ENCODE measurements at regions not wholly inside any gene's neighbourhood (a gene's known extent, or its start where the extent isn't known, plus 50 kb on each side); places are given as distances from the start of the nearest gene placed in this dataset.
"Not testable (repeated sequence)": the region's sequence is repeated elsewhere in the genome, so short reads cannot be mapped to it uniquely, and the experiment has no call there.

- no peaks in the 10 kb centered on the region for H3K9me3 Mint-ChIP-seq
- no peak overlapping the region for H3K4me3 Mint-ChIP-seq
- ATAC-seq, result no peak
- CTCF ChIA-PET, result no interaction called here
- H3K36me3 Mint-ChIP-seq (ENCODE audit: low read depth), result peaks cover 1% of the 10 kb centered on the region
- no peak for DNase-seq
- intact Hi-C loops (cut with micrococcal nuclease), result no loop called here
- no peaks in the 10 kb centered on the region for H3K4me1 Mint-ChIP-seq (ENCODE audit: low read depth)
- no peak overlapping the region for H3K27ac Mint-ChIP-seq
- no peak for TF ChIP-seq CTCF (IDR thresholded peaks at IDR 0.05)
- POLR2A ChIA-PET, result no interaction called here
- H3K27me3 Mint-ChIP-seq, result no peaks in the 10 kb centered on the region
Measured at GRCh38 chr6:154938221-154938580, 56.9 kb upstream of the TIAM2 start.

GRCh38 chr6:154938727-154939285, 56.3 kb upstream of the TIAM2 start:
- H3K9me3 Mint-ChIP-seq; CTCF ChIA-PET; H3K27me3 Mint-ChIP-seq; intact Hi-C loops (cut with micrococcal nuclease); H3K4me3 Mint-ChIP-seq; H3K27ac Mint-ChIP-seq; POLR2A ChIA-PET; DNase-seq; H3K4me1 Mint-ChIP-seq (ENCODE audit: low read depth); H3K36me3 Mint-ChIP-seq (ENCODE audit: low read depth); ATAC-seq: not testable (repeated sequence)

- peaks cover 2% of the 10 kb centered on the region for H3K9me3 Mint-ChIP-seq
- DNase-seq, result no peak
- H3K36me3 Mint-ChIP-seq (ENCODE audit: low read depth), result peaks cover 8% of the 10 kb centered on the region
- no peak overlapping the region for H3K27ac Mint-ChIP-seq
- no peak for ATAC-seq
- intact Hi-C loops (cut with micrococcal nuclease), result no loop called here
- POLR2A ChIA-PET, result no interaction called here
- no peak overlapping the region for H3K4me3 Mint-ChIP-seq
- no peaks in the 10 kb centered on the region for H3K27me3 Mint-ChIP-seq
- CTCF ChIA-PET, result interaction anchor here (1.7 to 4.0 kb wide), 2 partner anchors 15 to 235 kb away, joined by 6 to 17 read pairs; no protein-coding TSS in a partner anchor
- no peak for TF ChIP-seq CTCF (IDR thresholded peaks at IDR 0.05)
- H3K4me1 Mint-ChIP-seq (ENCODE audit: low read depth), result no peaks in the 10 kb centered on the region
Measured at GRCh38 chr6:154942770-154943169, 52.3 kb upstream of the TIAM2 start.

GRCh38 chr6:154945271-154945890, 49.7 kb upstream of the TIAM2 start:
- H3K4me1 Mint-ChIP-seq (ENCODE audit: low read depth), result peaks cover 2% of the 10 kb centered on the region
- no peak overlapping the region for H3K27ac Mint-ChIP-seq
- no peak for TF ChIP-seq CTCF (IDR thresholded peaks at IDR 0.05)
- intact Hi-C loops (cut with micrococcal nuclease), result no loop called here
- ATAC-seq (no peak), DNase-seq (no peak)
- ChIA-PET POLR2A (no interaction called here), CTCF (no interaction called here)
- H3K27me3 Mint-ChIP-seq, result no peaks in the 10 kb centered on the region
- H3K9me3 Mint-ChIP-seq, result peaks cover 2% of the 10 kb centered on the region
- H3K4me3 Mint-ChIP-seq, result no peak overlapping the region
- H3K36me3 Mint-ChIP-seq (ENCODE audit: low read depth), result peaks cover 12% of the 10 kb centered on the region

All from activated CD8-positive, alpha-beta T cell treated with anti-CD3 and anti-CD28 coated beads for 36 hours (primary cell).